B cell (primary cell): ENCODE measurements at regions not wholly inside any gene's neighbourhood (a gene's known extent, or its start where the extent isn't known, plus 50 kb on each side); places are given as distances from the start of the nearest gene placed in this dataset.

Experiments used
- ATAC-seq: fragments of 200-7000 bp; cut with Tn5 transposase; one replicate; pipeline ENCODE4 v1.10.0; 2021; ENCODE audit warnings: low read depth, mild to moderate bottlenecking, moderate number of reproducible peaks, moderate library complexity
- CTCF ChIA-PET: fragments of 350-600 bp; sonication (Branson Sonifier 250); formaldehyde crosslinking; loops from one replicate; lab custom pipeline; 2021; ENCODE audit warnings: antibody characterized with exemption, inconsistent platforms; lab: Charles Lee
- POLR2A ChIA-PET: fragments of 350-600 bp; sonication (Branson Sonifier 250); formaldehyde crosslinking; loops from one replicate; lab custom pipeline; 2021; ENCODE audit warnings: antibody characterized with exemption; lab: Charles Lee
- DNase-seq: peaks from one replicate; pipeline ENCODE4 v3.0.0; 2013
- H2AFZ ChIP-seq: 2 replicates; pipeline ENCODE4 v1.6.1; 2012; ENCODE audit warnings: mild to moderate bottlenecking, low read depth, low read length; ENCODE audit not compliant: insufficient read depth, poor library complexity, severe bottlenecking
- H3K27ac ChIP-seq, 2 donors: 1 replicate in 1 of 2; 2 replicates in 1 of 2; pipeline ENCODE4 v1.5.1; 2012 to 2013; ENCODE audit warnings: low read length in 2 of 2, mild to moderate bottlenecking in 2 of 2, moderate library complexity in 1 of 2
- H3K27me3 ChIP-seq, 4 experiments: fragments of 200-600 bp in 1 of 4; sonication (generic) in 1 of 4; replicated peaks in 1 of 4; 1 replicate in 2 of 4; 2 replicates in 2 of 4; pipeline versions ENCODE4 v1.6.1 to v1.7.0; 2013 to 2016; ENCODE audit warnings: low read length in 3 of 4, mild to moderate bottlenecking in 2 of 4, mixed read lengths in 1 of 4, moderate library complexity in 1 of 4; ENCODE audit not compliant: insufficient read depth in 4 of 4, control insufficient read depth in 3 of 4; ENCODE audit errors: control extremely low read depth in 1 of 4
- H3K36me3 ChIP-seq, 2 experiments: replicated peaks in 1 of 2; 1 replicate in 1 of 2; 2 replicates in 1 of 2; pipeline versions ENCODE4 v1.6.1 to v1.7.1; 2013; ENCODE audit warnings: low read length in 1 of 2; ENCODE audit not compliant: insufficient read depth in 2 of 2, control insufficient read depth in 1 of 2; ENCODE audit errors: control extremely low read depth in 1 of 2, extremely low read depth in 1 of 2
- H3K4me1 ChIP-seq, 2 donors: fragments of 200-600 bp in 1 of 2; sonication (generic) in 1 of 2; 1 replicate in 1 of 2; 2 replicates in 1 of 2; pipeline versions ENCODE4 v1.5.1 to v1.6.1; 2013 to 2017; ENCODE audit warnings: low read length in 2 of 2; ENCODE audit not compliant: control insufficient read depth in 2 of 2, insufficient read depth in 2 of 2
- H3K4me2 ChIP-seq: replicated peaks from 2 replicates; pipeline ENCODE3; 2012; ENCODE audit warnings: mild to moderate bottlenecking, low read depth, low read length; ENCODE audit not compliant: poor library complexity, severe bottlenecking
- H3K4me3 ChIP-seq, 5 experiments: fragments of 200-600 bp in 1 of 5; sonication (generic) in 1 of 5; 1 replicate in 3 of 5; 2 replicates in 2 of 5; pipeline versions ENCODE4 v1.5.1 to v1.7.0; 2011 to 2016; ENCODE audit warnings: low read length in 4 of 5, mild to moderate bottlenecking in 4 of 5, low read depth in 2 of 5, control low read depth in 1 of 5, moderate library complexity in 1 of 5; ENCODE audit not compliant: insufficient read depth in 1 of 5; ENCODE audit errors: control extremely low read depth in 1 of 5, extremely low read depth in 1 of 5
- H3K79me2 ChIP-seq: fragments of 200-600 bp; sonication (generic); one replicate; pipeline ENCODE4 v1.6.0; 2016; ENCODE audit warnings: low read length; ENCODE audit not compliant: control insufficient read depth, insufficient read depth
- H3K9ac ChIP-seq: fragments of 200-600 bp; sonication (generic); 2 replicates; pipeline ENCODE4 v1.6.1; 2017; ENCODE audit warnings: mild to moderate bottlenecking, low read length, moderate library complexity
- H3K9me3 ChIP-seq, 3 donors: one replicate each; pipeline versions ENCODE4 v1.6.1 to v1.7.1; 2013; ENCODE audit warnings: low read length in 2 of 3; ENCODE audit not compliant: control insufficient read depth in 2 of 3, insufficient read depth in 1 of 3; ENCODE audit errors: control extremely low read depth in 1 of 3
- H4K20me1 ChIP-seq: 2 replicates; pipeline ENCODE4 v1.6.0; 2012; ENCODE audit warnings: mild to moderate bottlenecking, low read length; ENCODE audit not compliant: insufficient read depth, control insufficient read depth, poor library complexity, severe bottlenecking
- H3K27ac Mint-ChIP-seq: one replicate; pipeline ENCODE4 v1.8.0; 2021; ENCODE audit warnings: mixed read lengths
- H3K27me3 Mint-ChIP-seq: one replicate; pipeline ENCODE4 v1.8.0; 2021; ENCODE audit warnings: mixed read lengths
- H3K4me1 Mint-ChIP-seq: one replicate; pipeline ENCODE4 v1.8.0; 2021; ENCODE audit warnings: mixed read lengths
- H3K4me3 Mint-ChIP-seq: one replicate; pipeline ENCODE4 v1.8.0; 2021; ENCODE audit warnings: mixed read lengths
- H3K9me3 Mint-ChIP-seq: one replicate; pipeline ENCODE4 v1.8.0; 2022; ENCODE audit warnings: mixed read lengths; ENCODE audit not compliant: insufficient read depth
- CTCF ChIP-seq: fragments of 200-600 bp; IDR thresholded peaks from one replicate; pipeline ENCODE4 v1.8.0; 2022; ENCODE audit warnings: antibody characterized with exemption, mild to moderate bottlenecking
- EZH2 ChIP-seq: IDR thresholded peaks from 2 replicates; pipeline ENCODE4 v1.6.1; 2012; ENCODE audit warnings: borderline replicate concordance, low read depth, mild to moderate bottlenecking, moderate library complexity, low read length; ENCODE audit not compliant: insufficient read depth, poor library complexity, severe bottlenecking
- WGBS: methylation state at CpG from one replicate; pipeline ENCODE4 v1.1.5; 2013; ENCODE audit warnings: missing lambda C conversion rate; ENCODE audit not compliant: insufficient coverage; 5-methylcytosine and 5-hydroxymethylcytosine counted together
- intact Hi-C: fragments of 100-400 bp; cut with micrococcal nuclease; formaldehyde crosslinking; loops from one replicate; pipeline ENCODE4 v1.10.0; 2022

GRCh38 chr4:165631912-165632311 lies 241.1 kb upstream of the TLL1 start:
- Histone ChIP-seq H3K4me1 (no peaks in the 10 kb centered on the region), H3K9me3 (peaks cover 0 to 7% (median 0%) of the 10 kb centered on the region in 3 donors), H3K4me3 (no peak overlapping the region), H2AFZ (no peak overlapping the region), H3K79me2 (no peaks in the 10 kb centered on the region), H3K9ac (no peak overlapping the region), H3K27me3 (no peaks in the 10 kb centered on the region), H3K36me3 (no peaks in the 10 kb centered on the region), H3K4me2 (no peak overlapping the region), H4K20me1 (no peaks in the 10 kb centered on the region), H3K27ac (no peak overlapping the region)
- H3K27me3 Mint-ChIP-seq, result no peaks in the 10 kb centered on the region
- ATAC-seq, result no peak
- ChIA-PET CTCF (no interaction called here), POLR2A (no interaction called here)
- intact Hi-C loops, result no loop called here
- no peaks in the 10 kb centered on the region for H3K4me1 Mint-ChIP-seq
- no peaks in the 10 kb centered on the region for H3K9me3 Mint-ChIP-seq
- TF ChIP-seq EZH2, result no peak
- TF ChIP-seq CTCF, result no peak
- no peak overlapping the region for H3K4me3 Mint-ChIP-seq
- H3K27ac Mint-ChIP-seq, result no peak overlapping the region
- no peak for DNase-seq
- WGBS, result 100% methylated on average over 2 of the region's 3 CpGs

- no peaks in the 10 kb centered on the region for H3K9me3 Mint-ChIP-seq
- CTCF ChIA-PET, result no interaction called here
Observed at GRCh38 chr4:165634766-165635165, 238.3 kb upstream of the TLL1 start.

More at GRCh38 chr4:165634766-165635165, 238.3 kb upstream of the TLL1 start:
- no peak for DNase-seq
- H3K4me3 ChIP-seq, result no peak overlapping the region
- no peaks in the 10 kb centered on the region for H3K27me3 ChIP-seq
- TF ChIP-seq EZH2, result no peak
- no peak for TF ChIP-seq CTCF
- peaks cover 0 to 7% (median 0%) of the 10 kb centered on the region in 3 donors for H3K9me3 ChIP-seq
- no peaks in the 10 kb centered on the region for H3K79me2 ChIP-seq
- no peak overlapping the region for H3K4me3 Mint-ChIP-seq
- H3K4me1 ChIP-seq, result no peaks in the 10 kb centered on the region
- H4K20me1 ChIP-seq, result no peaks in the 10 kb centered on the region
- H3K4me1 Mint-ChIP-seq, result no peaks in the 10 kb centered on the region
- no peaks in the 10 kb centered on the region for H3K36me3 ChIP-seq
- H2AFZ ChIP-seq, result no peak overlapping the region
- no peak overlapping the region for H3K4me2 ChIP-seq
- H3K27me3 Mint-ChIP-seq, result no peaks in the 10 kb centered on the region
- no peak overlapping the region for H3K27ac Mint-ChIP-seq
- POLR2A ChIA-PET, result no interaction called here
- intact Hi-C loops, result no loop called here
- H3K27ac ChIP-seq, result no peak overlapping the region
- no peak for ATAC-seq
- no peak overlapping the region for H3K9ac ChIP-seq
